ENCODE measurements at regions not wholly inside any gene's neighbourhood (a gene's known extent, or its start where the extent isn't known, plus 50 kb on each side); places are given as distances from the start of the nearest gene placed in this dataset.

DNA sequence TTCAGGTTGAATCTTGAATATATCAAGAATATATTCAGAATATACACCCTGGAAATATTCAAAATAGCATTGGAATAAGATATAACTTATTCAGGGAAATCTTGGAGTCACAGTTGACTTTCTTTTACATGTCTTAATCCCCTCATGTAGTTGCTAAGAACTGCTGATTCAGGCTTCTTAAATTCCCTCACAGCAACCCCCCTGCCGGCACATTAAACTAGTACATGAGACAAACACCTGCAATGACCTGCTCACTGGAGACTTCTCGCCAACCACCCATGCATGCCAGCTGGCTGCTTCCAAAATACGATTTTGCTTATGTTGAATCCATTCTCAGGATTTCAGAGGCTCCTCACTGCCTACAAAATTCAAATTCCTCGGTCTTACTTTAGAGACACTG, 997.1 kb downstream of the EFNB2 start:
- DNase-seq (ENCODE audit: low read depth in 3 of 3): no peak

DNA sequence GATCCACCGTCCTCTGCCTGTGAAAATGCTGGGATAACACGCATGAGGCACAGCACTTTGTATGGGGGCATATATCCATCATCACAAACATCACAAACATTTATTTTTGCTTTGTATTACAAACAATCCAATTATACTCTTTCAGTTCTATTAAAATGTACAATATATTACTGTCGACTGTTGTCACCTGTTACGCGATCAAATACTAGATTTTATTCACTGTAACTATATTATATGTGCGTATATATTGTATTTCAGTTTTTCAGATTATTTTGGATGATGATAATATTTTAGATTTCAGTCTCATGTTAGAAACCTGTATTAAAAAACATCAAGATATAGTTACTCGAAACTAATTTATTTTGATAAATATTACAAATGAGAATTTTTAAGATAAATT, 998.3 kb downstream of the EFNB2 start:
- no peak for DNase-seq (ENCODE audit: low read depth in 3 of 3)

DNA sequence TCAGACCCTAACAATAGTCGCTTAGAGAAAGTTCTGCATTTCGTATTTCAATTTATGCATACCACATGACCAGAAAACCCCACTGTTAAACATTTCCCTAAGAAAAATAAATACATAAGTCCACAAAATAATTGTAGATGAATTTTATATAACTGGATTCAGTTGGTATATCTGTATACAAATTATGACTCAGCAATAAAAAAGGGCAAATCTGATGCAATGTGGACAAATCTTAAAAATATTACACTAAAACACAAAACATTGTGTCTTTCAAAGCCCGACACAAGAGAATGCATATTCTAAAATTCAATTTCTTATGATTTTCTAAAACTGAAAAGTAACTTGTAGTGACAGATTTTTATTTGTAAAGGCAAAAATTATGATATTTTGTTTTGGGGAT, 1005.0 kb downstream of the EFNB2 start:
- no peak for DNase-seq (ENCODE audit: low read depth in 3 of 3)

DNA sequence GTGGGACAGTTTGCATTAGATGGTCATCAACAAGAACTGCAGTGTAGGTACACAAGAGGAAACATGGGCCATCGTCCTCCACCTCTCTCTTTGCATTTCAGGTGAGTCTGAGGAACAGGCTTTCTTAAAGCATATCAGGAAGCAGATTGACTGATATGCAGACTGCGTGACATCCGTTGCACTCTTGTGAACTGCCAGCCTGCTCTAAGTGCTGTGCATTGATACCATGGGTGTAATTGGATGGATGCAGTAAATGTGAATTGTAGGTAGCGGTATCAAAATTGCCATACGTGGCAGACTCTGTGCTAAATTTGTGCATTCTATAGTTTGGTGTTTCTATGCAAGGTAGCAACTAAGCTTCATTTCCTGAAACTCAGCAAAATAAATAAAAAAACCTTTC, 1008.3 kb downstream of the EFNB2 start:
- no peak for DNase-seq (ENCODE audit: low read depth in 3 of 3)

DNA sequence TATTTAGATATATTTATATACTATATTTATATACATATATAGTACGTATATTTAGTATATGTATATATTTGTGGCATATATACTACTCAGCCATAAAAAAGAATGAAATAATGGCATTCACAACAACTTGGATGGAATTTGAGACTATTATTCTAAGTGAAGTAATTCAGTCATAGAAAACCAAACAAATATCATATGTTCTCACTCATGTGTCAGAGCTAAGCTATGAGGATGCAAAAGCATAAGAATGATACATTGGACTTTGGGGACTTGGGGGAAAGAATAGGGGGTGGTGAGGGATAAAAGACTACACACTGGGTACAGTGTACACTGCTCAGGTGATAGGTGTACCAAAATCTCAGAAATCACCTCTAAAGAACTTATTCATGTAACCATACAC, 1015.7 kb downstream of the EFNB2 start:
- no peak for DNase-seq (ENCODE audit: low read depth in 3 of 3)

DNA sequence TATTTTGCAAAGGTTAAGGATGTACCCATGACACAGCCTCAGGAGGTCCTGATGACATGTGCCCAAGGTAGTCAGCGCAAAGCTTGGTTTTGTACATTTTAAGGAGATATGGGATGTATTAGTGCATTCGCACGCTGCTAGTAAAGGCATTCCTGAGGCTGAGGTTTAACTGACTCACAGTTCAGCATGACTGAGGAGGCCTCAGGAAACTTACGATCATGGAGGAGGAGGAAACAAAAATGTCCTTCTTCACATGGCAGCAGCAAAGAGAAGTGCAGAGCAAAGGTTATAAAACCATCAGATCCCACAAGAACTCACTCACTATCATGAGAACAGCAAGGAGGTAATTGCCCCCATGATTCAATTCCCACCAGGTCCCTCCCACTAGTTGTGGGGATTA, 1017.4 kb downstream of the EFNB2 start:
- DNase-seq (ENCODE audit: low read depth in 3 of 3): no peak

DNA sequence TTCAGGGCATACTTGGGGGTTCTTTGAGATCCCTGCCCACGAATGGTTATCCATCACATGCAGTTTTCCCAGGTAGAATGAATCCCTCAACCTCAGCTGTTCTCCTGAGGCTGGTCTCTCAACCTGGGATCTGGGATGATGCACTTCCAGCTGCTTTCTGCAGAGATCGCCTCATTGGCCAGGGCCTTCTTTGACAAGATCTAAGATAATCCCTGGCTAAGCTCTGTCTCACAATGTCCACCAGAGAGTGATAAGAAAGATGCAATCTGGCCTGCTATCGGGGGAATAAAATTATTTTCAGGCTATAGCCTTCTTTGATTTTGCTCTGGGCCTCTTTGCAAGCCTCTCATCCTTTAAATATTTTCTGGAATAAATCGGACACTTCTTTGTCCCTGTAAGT, 1021.1 kb downstream of the EFNB2 start:
- DNase-seq (ENCODE audit: low read depth in 3 of 3): no peak

DNA sequence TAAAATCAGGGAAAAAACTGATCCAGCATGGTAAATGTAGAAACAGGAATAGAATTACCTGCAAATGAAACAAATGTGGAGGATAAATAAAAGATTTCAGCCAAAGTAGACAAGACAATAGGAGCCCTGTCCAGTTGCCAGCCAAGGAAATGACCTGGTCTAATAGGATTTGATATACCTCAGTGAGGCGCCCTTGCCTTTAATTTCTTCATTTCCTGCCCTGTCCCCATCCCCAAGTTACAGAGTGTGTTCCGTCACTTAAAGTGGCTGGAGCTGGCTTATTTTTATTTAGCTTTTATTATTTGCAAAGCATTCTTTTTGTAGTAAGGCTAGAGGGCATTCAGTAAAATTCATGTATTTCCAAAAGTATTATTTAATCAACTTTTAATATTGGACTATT, 1022.0 kb downstream of the EFNB2 start:
- no peak for DNase-seq (ENCODE audit: low read depth in 3 of 3)

DNA sequence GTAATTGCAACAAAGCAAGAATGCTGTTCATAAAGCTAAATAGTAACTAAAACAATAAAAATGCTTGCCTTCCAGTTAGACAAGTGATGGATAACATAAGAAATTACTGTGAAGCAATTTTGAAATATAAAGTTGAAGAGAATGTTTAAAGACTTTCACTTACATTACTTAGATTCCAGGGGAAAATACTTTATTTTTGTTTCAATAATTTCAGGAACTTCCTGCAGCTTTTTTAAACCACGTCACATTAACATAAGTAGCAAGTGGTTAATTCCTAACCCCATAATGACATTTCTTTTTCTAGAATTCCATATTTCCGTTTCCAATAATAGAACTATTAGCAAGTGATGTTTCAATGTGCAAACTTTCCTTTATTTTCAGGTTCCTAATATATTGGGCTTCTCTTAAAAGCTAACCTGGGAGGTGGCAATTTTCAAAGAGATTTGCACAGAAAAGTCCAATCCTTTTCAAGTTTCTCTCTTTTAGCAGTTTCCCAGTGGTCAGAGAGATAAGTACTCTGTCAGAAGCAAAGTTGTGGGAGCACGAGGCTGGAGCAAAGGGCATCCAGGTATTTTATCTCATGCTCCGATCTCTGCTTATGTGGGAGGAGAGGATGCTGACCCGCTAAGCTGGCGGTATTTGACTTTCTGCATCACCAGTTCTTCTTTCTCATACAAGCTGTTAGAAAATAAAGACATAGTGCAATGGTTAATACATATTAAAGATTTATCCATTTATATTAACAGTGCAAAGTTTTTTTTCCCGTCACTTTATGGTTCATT, 1025.3 kb downstream of the EFNB2 start:
- no peak for DNase-seq (ENCODE audit: low read depth in 3 of 3)

DNA sequence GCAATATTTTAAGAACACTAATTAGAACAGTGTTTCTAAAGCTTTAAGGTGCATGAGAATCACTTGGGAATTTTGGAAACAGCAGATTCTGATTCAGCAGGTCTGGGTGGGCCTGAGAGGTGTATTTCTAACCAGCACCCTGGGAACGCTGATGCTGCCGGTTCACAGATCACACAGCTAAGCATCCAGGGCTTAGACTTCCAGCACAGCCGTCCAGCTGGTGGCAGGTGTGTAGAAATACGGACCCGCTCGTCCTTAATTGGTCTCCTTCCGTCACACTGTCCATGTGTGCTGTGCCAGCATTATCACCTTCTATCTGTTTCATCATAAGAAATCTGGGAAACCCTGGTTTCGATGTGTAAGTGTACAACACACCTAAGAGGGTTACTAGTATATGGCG, 1029.0 kb downstream of the EFNB2 start:
- no peak for DNase-seq (ENCODE audit: low read depth in 3 of 3)

DNA sequence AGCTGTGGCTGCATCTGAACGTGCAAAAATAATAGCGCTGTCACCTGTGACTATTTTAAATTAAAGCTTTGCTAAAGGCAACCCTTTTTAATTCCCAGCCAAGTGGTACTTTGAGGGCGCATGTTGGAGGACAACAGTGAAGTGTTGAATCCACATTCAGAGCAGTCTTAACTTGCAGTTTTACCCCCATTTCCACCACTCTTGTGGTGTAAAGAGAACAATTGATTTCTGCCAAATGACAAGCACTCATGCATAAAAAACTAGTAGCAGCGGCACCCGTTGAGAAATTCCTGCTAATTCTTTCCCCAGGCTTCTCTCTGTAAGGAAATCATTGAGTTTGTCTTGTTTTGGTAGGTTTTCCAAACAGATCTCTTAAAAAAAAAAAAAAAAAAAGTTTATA, 1033.3 kb downstream of the EFNB2 start:
- DNase-seq (ENCODE audit: low read depth in 3 of 3): no peak

DNA sequence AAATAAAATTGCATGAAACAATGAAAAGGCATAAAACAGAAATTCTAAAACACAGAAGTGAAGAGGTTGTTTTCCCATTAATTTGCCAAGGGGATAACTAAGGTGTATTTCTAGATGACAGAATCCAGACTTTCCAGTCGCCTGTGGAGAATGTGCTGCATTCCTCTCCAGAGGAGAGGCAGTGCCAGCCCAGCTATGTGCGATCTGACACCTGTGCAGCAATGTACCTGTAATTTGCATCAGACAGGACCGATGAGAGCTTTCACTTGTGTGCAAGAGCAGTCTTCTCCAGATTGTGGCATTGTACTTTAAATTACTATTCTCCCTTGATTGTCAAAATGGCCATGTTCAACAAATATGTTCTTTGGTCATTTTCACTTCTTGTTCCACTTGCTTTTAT, 1037.9 kb downstream of the EFNB2 start:
- no peak for DNase-seq (ENCODE audit: low read depth in 3 of 3)

DNA sequence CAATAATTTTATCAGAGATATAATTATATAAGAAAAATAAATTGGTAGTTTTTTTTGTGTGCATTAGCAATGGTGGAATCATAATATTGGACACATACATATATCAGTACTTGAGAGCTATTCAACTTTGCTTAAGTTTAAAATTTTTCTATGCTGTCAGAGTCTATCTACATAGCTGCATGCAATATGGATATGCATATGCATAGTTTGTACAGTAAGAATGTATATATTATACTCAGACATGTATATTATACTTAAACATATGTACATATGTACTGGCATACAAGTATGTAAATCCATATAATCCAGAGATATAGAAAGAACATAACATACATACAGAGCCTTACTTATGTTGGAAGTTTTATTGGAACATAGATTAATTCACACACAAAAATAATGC, 1043.2 kb downstream of the EFNB2 start:
- no peak for DNase-seq (ENCODE audit: low read depth in 3 of 3)

DNA sequence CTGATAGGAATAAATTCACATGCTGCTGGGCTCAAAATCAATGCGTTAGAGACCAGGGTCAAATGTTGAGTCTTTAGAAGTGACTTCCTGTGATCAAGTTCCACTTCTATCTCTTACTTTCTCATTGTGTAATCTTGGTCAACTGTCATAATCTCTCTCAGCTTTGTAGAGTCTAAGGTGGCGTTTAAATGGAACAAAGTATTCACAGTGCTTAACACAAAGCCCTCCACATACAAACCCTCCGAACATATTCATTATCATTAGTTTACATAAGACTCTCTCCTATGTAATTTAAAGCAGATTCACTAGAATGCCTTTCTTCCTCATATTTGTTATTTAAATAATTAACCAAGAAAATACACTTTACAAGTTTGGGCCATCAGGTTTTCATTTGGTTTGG, 1044.1 kb downstream of the EFNB2 start:
- no peak for DNase-seq (ENCODE audit: low read depth in 3 of 3)

DNA sequence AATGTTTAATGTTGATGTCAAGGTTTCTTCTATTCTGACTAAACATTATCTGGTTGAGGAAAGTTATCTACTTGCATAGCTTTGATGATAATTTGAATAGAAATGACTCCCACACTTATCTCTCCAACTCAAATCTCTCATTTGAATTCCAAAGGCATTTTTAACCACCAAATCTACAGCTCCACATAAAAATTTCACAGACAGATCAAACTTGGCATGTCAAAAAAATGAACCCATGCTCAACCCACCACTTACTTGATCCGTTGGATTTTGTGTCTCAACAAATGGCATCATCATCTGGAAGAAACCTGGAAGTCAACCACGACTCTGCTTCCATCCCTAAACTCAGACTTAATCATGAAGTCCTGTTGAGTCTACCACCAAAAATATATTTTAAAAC, 1050.4 kb downstream of the EFNB2 start:
- no peak for DNase-seq (ENCODE audit: low read depth in 3 of 3)

DNA sequence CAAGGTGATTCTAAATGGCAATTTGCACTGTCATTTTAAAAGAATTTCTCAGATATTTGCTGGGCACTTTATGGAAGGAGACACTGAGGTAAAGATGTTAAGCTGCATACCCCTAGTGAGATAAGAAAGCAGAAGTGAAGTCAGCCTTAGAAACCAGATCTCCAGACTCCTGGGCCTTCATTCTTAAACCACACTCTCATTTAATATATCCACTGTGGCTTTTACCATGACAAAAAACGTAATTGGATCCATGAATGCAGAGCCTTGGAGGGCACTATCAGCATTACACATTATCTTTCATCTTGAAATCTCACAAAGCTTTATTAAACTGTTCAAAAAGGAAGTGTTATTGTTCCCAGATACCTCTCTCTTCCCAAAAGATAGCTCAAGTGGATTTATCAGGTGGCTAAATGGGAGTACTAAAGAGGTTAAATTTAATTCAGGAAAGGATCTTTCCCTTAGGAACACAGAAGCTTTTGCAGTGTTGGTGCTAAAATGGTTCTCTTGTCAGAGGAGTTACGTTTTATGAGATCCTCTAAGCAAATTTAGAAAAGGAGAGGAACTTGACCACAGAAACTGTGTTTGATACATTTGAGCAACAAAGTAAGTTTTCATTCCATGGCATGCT, 1060.4 kb downstream of the EFNB2 start:
- no peak for DNase-seq (ENCODE audit: low read depth in 3 of 3)

DNA sequence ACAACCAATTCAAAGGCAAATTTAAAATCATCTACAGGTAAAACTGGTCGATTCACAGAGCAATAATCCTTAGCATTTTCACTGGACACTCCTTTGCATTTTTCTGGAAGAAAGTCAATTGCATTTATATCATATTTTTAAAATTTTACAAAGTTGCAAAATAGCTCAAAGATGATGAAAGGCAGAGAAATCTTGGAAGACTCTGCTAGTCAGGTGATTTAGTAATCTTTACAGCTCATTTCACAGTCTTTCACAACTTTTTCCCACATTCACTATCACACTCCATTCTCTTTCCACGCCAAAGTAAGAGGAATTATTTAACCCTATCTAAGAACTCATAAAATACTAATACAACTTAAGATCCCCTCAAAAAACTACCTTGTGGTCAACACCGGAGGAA, 1063.8 kb downstream of the EFNB2 start:
- no peak for DNase-seq (ENCODE audit: low read depth in 3 of 3)

DNA sequence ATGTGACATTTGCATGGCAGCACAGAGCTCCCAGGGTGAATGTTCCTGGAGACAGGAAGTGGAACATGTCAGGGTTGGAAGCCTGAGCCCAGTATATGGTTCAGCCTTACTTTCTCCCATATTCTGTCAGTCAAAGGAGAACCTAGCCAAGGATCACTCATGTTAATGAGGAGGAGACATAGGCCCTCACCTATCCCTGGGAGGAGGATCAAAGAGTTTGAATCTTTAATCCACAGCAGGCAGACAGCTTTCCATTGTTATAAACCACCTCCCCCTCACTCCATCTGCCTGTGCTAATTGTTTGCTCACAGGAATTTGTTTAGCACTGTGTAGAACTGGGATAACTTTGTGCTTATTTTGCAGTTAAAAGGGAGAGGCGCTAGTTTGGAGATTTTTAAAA, 1069.1 kb downstream of the EFNB2 start:
- DNase-seq (ENCODE audit: low read depth in 3 of 3): no peak

DNA sequence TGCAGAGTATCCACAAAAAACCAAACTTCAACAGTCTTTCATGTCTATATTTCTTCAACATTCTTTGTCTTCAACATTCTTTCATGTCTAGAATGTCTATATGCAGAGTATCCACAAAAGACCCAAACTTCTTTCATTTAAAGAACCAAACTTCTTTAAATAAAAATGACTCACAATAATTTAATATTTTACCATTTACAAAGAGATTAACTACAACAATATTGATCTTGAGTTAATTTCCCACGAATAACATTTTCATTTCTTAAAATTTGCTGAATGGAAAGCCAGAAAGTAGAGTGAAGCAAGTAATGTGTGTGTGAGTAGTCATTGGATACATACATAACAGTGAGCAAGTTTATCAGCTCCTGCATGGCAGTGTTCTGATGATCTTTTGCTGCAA, 1069.7 kb downstream of the EFNB2 start, which contains the start of gene DAOA:
TSS of gene DAOA (plus strand) at position 301 of the 400 bp plus-strand sequence.
- no peak for DNase-seq (ENCODE audit: low read depth in 3 of 3)

DNA sequence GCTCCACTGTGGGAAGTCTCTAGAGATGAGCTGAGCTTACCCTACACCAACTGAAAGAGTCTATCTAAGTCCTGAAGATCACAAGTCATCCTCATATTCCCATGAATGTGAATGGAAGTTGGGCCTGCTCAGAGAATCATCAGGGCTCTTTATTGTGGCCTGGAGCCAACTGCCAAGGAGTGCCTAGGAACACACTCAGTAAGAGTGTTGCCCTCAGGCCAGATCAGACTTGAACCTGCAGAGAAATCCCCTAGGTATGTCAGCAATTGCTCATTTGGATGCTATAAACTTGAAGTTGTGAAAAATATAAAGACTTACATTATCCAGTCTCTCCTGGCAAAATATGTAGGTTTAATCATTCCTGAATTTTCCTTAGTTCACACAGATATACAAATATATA, 1070.2 kb downstream of the EFNB2 start:
- DNase-seq (ENCODE audit: low read depth in 3 of 3): no peak

DNA sequence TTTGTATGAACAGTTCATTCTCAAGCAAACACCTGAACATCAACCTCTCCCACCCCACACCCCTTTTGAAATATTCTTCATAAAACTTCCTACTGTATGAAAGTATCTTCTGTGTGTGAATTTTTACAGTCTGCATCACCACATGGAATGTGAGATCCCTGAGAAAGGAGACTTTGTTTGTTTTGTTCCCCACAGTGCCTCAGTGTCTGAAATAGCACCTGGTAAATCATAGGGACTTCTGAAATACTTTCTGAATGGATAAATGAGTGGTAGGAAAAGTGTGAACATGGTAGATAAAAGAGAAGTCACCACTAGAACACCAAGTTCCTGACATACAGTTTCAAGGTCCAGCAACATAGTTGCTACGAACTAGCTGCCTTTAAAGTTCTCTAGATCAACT, 1071.2 kb downstream of the EFNB2 start:
- no peak for DNase-seq (ENCODE audit: low read depth in 3 of 3)

DNA sequence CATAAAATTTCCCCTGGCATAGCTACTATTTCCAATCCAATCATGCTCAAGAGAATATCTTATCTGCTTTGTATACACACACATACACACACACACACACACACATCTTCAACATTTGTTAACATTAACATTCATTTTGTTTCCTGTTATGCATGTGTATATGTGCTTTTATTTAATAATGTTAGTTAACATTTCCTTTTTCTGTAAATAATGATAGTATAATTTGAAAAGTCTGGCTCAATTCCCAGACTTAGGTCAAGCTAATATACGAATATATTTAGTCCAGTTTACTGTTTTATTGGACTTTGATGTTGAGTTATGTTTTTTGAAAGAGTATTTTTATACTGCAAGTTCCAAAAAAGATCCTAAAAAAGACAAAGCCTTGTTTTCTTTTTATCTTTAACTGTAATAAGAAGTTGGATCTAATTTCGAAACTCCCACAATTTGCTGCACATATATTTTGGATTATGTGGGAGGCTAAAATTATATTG, 1072.4 kb downstream of the EFNB2 start:
- no peak for DNase-seq (ENCODE audit: low read depth in 3 of 3)

DNA sequence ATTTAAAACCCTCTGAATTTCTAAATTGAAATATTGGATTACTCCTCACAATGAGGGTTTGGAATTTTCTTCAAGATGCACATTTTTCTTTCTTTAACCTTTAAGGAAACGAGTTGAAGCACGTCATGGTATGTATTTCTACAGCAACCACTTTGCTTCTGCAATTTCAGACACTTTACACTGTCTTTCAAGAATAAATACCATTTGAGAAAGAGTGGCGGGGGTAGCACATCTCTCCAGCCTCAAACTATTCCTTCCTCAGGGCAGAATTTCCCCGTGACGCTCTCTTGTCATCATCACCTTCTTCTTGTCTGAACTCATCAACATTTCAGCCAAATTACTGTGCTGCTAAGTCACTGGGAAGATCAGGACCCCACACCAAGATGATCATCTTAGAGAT, 1073.4 kb downstream of the EFNB2 start:
- DNase-seq (ENCODE audit: low read depth in 3 of 3): no peak

DNA sequence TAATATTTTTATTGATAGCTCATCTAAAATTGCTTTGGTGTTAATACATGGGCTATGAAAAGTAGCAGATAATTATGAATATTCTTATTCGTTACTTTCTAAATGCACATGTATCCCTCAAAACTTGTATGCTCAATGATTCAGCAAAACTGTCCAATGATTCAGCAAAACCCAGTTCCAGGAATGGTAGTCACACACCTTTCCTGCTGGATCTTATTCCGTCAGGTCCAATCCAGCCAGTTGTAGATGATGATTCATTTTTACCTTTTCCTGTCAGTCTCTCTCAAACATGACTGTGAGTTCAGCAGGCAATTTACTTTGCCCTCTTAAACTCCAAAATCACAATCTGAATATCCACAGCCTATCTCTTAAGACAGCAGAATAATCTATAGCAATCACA, 1082.6 kb downstream of the EFNB2 start:
- no peak for DNase-seq (ENCODE audit: low read depth in 3 of 3)

Data from stimulated activated CD4-positive, alpha-beta T cell treated with anti-CD3 and anti-CD28 coated beads, TNF-alpha, amount 100 ng/mL, for 48 hours (primary cell).